ENCODE measurements at regions not wholly inside any gene's neighbourhood (a gene's known extent, or its start where the extent isn't known, plus 50 kb on each side); places are given as distances from the start of the nearest gene placed in this dataset.

GRCh38 chr21:38095220-38095619, 161.6 kb upstream of the KCNJ15 start:
- TF ChIP-seq EZH2 (IDR thresholded peaks at IDR 0.05; ENCODE audit: low read length, missing control alignments) (no peak), CTCF (conservative IDR thresholded peaks at IDR 0.05 in 1 of 2, IDR thresholded peaks at IDR 0.05 in 1 of 2; ENCODE audit: low read depth in 1 of 2, low read length in 2 of 2) (no peak)

Data from fibroblast of lung (primary cell).